C1 segment of cervical spinal cord (tissue), 14 donors: ENCODE measurements at regions not wholly inside any gene's neighbourhood (a gene's known extent, or its start where the extent isn't known, plus 50 kb on each side); places are given as distances from the start of the nearest gene placed in this dataset.
"Not testable (repeated sequence)": the region's sequence is repeated elsewhere in the genome, so short reads cannot be mapped to it uniquely, and the experiment has no call there.

Experiments used
- DNase-seq, 14 donors: peaks; one replicate each; lab custom pipeline; 2025; lab: John Stamatoyannopoulos, UW

GRCh38 chr11:92111287-92111686 lies 113.3 kb upstream of the FAT3 start:
- no peak for DNase-seq

GRCh38 chr11:92109466-92109865 lies 115.2 kb upstream of the FAT3 start:
- DNase-seq = no peak

GRCh38 chr11:92107331-92107730 lies 117.3 kb upstream of the FAT3 start:
- DNase-seq = no peak

- DNase-seq = no peak
These were observed 120.3 kb upstream of the FAT3 start for GRCh38 chr11:92104349-92104748.

- DNase-seq = no peak
These were observed 122.7 kb upstream of the FAT3 start for GRCh38 chr11:92101920-92102319.

- DNase-seq = no peak
These were observed 125.4 kb upstream of the FAT3 start for GRCh38 chr11:92099183-92099582.

- DNase-seq = no peak
These were observed 126.4 kb upstream of the FAT3 start for GRCh38 chr11:92098172-92098571.

GRCh38 chr11:92087725-92088537 lies 136.7 kb upstream of the FAT3 start:
- no peak for DNase-seq

- DNase-seq = no peak
These were observed 141.5 kb upstream of the FAT3 start for GRCh38 chr11:92083123-92083522.

GRCh38 chr11:92082652-92083051 lies 142.0 kb upstream of the FAT3 start:
- no peak for DNase-seq

GRCh38 chr11:92074498-92074897 lies 150.1 kb upstream of the FAT3 start:
- DNase-seq = not testable (repeated sequence)

- DNase-seq = no peak
These were observed 153.0 kb upstream of the FAT3 start for GRCh38 chr11:92071660-92072059.

GRCh38 chr11:92070026-92070889 lies 154.4 kb upstream of the FAT3 start:
- DNase-seq = no peak

- DNase-seq = no peak
These were observed 157.6 kb upstream of the FAT3 start for GRCh38 chr11:92067016-92067415.

GRCh38 chr11:92061456-92062062 lies 163.1 kb upstream of the FAT3 start:
- no peak for DNase-seq

- DNase-seq = no peak
These were observed 166.7 kb upstream of the FAT3 start for GRCh38 chr11:92057849-92058442.

- DNase-seq = no peak
These were observed 171.4 kb upstream of the FAT3 start for GRCh38 chr11:92053216-92053615.

GRCh38 chr11:92050305-92050704 lies 174.3 kb upstream of the FAT3 start:
- DNase-seq = no peak

- no peak for DNase-seq
These were observed 176.2 kb upstream of the FAT3 start for GRCh38 chr11:92048415-92048814.

GRCh38 chr11:92046103-92046502 lies 178.5 kb upstream of the FAT3 start:
- no peak for DNase-seq

- DNase-seq = no peak
These were observed 179.3 kb upstream of the FAT3 start for GRCh38 chr11:92045301-92045700.

- no peak for DNase-seq
These were observed 189.1 kb upstream of the FAT3 start for GRCh38 chr11:92035488-92035887.
